GM18870 (cell line): ENCODE measurements at regions not wholly inside any gene's neighbourhood (a gene's known extent, or its start where the extent isn't known, plus 50 kb on each side); places are given as distances from the start of the nearest gene placed in this dataset.
"Not testable (repeated sequence)": the region's sequence is repeated elsewhere in the genome, so short reads cannot be mapped to it uniquely, and the experiment has no call there.

Experiments
- ATAC-seq: cut with Tn5 transposase; IDR thresholded peaks from one replicate; pipeline ENCODE4 v1.9.1; 2021; ENCODE audit warnings: moderate library complexity; ENCODE audit not compliant: unreplicated experiment

GRCh38 chr4:134145369-134145768 is 56.2 kb downstream of the PABPC4L start:
- no peak for ATAC-seq

GRCh38 chr4:134144337-134144736 is 57.3 kb downstream of the PABPC4L start:
- ATAC-seq: no peak

- ATAC-seq: no peak
Observed at GRCh38 chr4:134141728-134142127, 59.9 kb downstream of the PABPC4L start.

GRCh38 chr4:134139188-134139587 is 62.4 kb downstream of the PABPC4L start:
- no peak for ATAC-seq

GRCh38 chr4:134132086-134132783 is 69.4 kb downstream of the PABPC4L start:
- ATAC-seq: no peak

- ATAC-seq: no peak
Observed at GRCh38 chr4:134126955-134127354, 74.6 kb downstream of the PABPC4L start.

GRCh38 chr4:134126000-134126560 is 75.5 kb downstream of the PABPC4L start:
- no peak for ATAC-seq

GRCh38 chr4:134122903-134123302 is 78.7 kb downstream of the PABPC4L start:
- ATAC-seq: no peak

GRCh38 chr4:134117392-134118183 is 84.0 kb downstream of the PABPC4L start:
- no peak for ATAC-seq

DNA sequence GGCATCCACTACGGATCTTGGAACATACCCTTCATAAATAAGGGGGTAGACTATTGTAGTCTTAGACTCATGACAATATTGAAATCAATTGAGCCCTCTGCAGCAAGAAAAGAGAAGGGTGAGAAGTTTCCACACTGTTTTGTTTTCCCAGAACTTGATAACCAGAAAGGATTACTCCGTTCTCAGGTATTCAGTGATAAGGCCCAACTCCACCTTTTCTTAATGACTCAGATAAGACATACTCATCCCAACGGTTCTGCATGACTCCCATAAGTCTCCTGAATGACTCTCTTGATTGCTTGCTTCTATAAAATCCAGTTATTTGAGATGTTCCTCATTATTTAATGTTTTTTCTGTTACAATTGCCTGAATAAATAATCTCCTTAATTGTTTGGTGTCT is 111.7 kb downstream of the PABPC4L start:
- no peak for ATAC-seq

DNA sequence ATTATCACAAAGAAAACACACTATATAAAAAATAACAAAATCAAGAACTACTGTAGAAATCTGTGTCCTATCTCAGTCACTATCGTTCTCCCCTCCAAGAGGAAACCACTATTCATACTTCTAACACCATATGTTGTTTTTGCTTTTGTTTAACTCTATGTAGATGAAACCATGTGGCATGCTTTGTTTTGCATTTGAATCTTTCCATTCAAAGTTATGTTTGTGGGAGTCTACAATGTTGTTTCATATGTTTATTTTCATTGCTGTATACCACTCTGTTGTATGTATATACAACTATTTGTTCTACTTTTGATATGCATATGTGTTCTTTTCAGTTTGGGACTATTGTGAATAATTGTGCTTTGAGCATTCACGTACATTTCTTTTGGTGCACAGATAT is 116.1 kb downstream of the PABPC4L start:
- no peak for ATAC-seq

- ATAC-seq: not testable (repeated sequence)
Observed at GRCh38 chr4:134079085-134079484, 122.5 kb downstream of the PABPC4L start.

GRCh38 chr4:134078230-134078914 is 123.2 kb downstream of the PABPC4L start:
- ATAC-seq: peak; percentile 91

DNA sequence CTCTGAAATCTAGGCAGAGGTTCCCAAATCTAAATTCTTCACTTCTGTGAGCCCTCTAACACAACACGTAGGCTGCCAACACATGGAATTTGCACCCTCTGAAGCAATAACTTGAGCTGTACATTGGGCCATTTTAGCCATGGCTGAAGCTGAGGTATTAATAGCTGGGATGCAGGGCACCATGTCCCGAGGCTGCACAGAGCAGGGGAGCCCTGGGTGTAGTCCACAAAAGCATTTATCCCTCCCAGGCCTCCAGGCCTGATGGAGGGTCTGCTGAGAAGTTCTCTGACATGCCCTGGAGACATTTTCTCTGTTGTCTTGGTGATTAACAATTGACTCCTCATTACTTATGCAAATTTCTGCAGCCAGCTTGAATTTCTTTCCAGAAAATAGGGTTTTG is 127.9 kb downstream of the PABPC4L start:
- ATAC-seq: no peak

GRCh38 chr4:134072137-134072536 is 129.5 kb downstream of the PABPC4L start:
- no peak for ATAC-seq

DNA sequence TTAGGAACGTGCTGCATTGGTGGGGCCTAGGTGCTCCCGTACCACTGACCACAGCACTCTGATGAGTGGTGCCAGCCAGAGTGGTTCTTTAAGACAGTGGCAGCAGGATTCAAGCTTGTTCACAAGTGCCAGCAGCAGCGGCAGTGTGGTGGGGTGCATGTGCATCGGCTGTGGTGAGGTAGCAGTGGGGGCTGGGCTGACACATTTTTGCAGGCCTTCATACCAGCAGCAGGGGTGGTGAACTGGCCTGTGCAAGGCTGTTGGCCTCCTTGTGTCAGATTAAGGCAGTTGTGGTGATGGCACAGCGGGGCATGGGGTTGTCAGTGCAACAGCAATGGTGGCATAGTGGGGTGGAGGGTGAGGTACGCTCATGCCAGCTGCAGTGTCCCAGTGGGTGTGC is 131.4 kb downstream of the PABPC4L start:
- no peak for ATAC-seq

DNA sequence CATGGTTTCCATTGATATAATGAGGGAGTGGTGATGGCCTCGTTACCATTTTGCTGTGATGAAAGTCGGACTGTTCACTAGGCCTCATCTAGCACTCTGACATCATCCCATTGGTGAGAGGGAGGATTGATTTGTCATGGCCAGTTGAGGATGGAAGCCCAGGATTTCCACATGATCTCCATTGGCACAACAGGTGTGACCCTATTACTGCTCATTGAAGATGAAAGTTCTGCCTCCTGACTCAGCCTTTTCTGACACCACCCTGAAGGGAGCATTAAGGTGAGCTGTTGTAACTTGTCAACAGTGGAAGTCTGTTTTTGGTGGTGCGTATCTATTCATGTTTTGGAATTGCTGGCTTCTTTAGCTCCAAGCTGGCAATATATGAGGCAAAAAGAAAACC is 144.2 kb downstream of the PABPC4L start:
- ATAC-seq: no peak

DNA sequence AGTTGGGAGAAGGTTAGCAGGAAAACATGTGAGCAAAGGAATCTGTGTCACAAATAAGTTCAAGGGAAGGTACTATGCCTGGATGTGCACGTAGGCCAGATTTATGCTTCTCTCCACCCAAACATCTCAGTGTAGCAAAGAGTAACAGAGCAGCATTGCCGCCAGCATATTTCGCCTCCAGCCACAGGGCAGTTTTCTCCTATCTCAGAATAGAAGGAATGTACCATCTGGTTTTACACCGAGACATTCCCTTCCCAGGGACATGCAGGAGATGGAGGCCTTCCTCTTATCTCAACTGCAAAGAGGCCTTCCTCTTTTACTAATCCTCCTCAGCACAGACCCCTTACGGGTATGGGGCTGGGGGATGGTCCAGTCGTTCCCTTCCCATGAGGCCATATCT is 155.4 kb downstream of the PABPC4L start:
- not testable (repeated sequence) for ATAC-seq

- ATAC-seq: no peak
Observed at GRCh38 chr4:134045411-134045810, 156.2 kb downstream of the PABPC4L start.

- no peak for ATAC-seq
Observed at GRCh38 chr4:134043266-134043665, 158.3 kb downstream of the PABPC4L start.

DNA sequence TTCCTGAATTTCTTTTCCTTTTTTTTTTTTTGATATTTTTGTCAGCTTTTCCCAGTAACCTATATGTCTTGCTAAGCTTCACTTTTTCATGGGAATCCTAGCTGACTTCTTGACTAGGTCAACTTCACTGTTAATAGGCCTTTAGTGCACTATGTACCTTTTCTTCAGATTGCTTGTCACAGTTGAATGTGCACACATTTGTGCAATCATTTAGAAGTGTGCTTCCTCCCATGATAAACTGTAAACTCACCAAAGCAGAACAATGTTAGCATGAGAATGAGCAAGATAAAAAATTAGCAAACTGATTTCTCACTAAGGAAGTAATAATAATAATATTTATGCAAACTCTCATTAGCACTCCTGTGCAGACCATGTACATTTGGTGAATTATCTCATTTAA is 173.2 kb downstream of the PABPC4L start:
- ATAC-seq: no peak

DNA sequence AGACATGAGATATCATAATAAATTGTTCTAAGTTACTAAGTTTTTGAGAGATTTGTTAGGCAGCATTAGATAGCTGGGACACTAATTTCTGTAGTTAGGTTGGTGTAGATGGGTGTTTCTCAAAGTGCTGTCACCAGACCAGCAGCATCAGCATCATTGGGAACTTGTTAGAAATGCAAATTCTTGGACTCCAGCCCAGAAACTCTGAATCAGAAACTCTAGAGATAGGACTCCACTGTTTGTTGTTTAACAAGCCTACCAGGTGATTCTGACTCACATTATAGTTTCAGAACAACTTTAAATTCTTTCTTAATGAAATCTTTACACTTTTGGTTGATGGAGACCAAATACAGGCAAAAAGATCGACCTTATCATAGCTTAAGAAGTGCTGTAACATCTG is 173.7 kb downstream of the PABPC4L start:
- no peak for ATAC-seq
